ENCODE measurements at regions not wholly inside any gene's neighbourhood (a gene's known extent, or its start where the extent isn't known, plus 50 kb on each side); places are given as distances from the start of the nearest gene placed in this dataset.

DNA sequence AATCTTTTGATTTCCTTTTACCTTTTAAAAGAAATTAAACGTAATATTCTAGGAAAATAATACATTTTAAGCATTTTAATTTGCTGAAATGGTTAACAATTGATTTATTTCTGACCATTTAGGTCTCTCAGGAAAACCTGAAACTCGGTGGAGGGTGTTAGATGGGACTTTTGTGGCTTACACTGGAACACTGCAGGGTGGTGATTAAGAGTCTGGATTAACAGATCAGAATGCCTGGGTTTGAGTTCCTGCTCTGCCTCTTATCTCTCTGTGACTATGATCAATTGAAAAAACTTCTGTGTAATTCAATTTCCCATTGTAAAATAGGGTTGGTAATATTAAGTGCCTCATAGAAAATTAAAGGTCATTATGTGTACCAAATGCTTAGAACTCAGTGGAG is 168.7 kb downstream of the UBE2E3 start:
- DNase-seq (ENCODE audit: low read depth) = no peak

DNA sequence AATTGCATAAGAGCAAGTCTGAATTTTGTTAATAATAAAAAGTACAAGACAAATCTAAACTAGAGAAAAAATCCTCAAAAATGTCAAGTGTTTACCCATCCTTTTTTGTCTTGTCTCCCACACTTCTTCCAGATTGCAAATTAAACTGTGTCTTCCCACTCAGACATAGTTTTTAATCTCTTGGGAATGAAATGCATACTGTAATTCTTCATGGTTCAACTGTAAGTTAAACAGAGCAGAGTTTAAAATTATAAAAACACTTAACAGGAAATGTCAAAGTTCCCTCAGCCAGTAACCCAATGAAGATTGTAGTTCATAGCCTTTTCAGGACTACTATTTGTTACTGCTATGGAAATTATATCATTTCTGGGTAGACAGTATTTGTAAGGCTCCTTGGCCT is 171.8 kb downstream of the UBE2E3 start:
- no peak for DNase-seq (ENCODE audit: low read depth)

DNA sequence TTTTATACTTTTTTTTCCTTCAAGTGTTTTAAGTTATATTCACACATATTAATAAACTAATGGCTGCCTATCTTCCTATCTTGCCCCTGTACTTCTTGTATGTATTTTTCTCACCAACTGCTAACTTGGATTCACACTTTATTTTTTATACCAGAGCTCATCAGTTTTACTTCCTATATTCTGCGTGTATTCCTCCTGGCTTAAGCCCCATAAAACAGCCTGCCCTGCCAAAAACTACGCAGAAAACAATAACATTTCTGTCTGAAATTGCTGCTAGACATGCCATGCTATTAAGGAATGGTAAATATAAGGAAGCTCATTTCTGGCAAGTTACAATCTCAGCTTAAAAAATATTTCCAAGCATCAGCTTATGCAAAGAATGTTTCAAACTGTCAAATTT is 172.3 kb downstream of the UBE2E3 start:
- no peak for DNase-seq (ENCODE audit: low read depth)

DNA sequence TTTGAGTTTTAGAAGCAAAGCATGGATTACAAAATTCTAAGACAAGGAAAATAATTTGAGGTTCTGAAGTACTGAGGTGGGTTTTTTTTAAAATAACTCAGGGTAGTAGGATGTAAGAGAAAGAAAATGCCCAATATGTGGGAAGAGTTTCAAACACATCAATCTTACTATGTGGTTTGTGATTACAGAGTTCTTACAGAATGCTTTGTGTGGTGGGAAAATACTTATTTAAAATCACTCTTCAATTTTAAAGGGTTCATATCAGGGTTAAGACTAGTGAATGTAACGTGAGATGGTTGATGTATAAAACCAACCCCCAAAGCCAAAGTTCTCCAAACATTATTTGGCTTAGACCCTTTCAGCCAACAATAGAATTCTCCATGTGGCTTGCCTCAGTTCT is 173.5 kb downstream of the UBE2E3 start:
- DNase-seq (ENCODE audit: low read depth) = no peak

DNA sequence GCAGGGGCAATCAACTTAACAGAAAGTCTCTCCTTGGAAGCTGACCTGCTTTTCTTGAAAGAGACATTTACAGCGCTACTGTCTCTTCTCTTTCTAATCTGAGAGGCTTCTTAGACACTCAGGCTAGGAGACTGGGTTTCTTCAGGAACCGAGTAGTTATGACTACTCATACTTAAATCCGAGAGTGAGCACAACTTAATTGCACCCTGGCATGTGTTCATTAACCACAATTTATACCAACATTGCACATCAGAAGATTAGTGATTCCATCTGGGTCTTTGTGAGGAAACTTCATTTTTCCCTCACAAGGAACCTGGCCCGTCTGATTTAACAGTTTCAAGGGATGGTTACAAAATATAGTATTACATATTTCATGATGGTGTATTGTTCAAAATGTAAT is 176.9 kb downstream of the UBE2E3 start:
- DNase-seq (ENCODE audit: low read depth) = no peak

DNA sequence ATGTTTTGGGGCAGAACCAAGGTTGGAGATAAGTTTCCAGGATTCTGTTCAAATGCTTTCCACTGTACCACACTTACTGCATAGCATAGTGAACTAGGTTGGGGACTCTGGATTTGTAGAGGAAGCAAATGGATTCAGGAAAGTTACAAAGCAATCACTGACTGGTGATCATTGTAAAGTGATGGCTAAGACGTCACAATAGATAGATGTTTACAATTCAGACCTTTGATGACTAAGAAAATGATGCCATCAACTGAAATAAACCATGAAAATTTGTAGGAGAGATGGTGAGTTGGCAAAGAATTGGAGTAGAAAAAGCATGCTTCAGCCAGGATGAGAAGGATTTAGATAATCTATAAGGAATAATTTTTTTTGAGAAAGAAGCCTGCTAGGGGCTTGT is 178.0 kb downstream of the UBE2E3 start:
- no peak for DNase-seq (ENCODE audit: low read depth)

DNA sequence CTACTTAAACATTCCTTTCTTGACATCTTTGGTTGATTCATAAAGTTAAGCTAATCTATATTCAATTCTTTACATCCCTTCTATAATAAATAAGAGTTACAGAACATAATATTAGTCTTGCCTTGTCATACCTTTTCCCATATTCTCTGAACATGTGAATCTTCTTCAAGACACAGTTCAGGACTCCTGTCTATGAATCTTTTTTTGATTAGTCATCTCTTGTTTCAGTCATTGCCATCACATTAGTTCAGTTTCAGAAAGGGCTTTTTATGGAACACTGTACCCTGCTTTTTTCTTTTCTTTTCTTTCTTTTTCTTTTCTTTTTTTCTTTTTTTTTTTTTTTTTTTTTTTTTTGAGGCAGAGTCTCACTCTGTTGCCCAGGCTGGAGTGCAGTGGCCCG is 181.2 kb downstream of the UBE2E3 start:
- DNase-seq (ENCODE audit: low read depth) = no peak

DNA sequence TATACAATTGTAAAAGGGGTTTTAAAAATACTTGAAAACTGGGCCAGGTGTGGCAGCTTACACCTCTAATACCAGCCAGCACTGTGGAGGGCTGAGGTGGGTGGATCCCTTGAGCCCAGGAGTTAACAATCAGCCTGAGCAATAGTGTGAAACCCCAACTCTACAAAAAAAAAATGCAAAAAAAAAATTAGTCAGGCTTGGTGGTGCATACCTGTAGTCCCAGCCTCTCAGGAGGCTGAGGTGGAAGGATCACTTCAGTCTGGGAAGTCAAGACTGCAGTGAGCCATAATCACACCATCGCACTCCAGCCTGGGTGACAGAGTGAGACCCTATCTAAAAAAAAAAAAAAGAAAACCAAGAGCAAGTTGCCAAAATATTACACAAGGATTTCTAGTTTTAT is 182.7 kb downstream of the UBE2E3 start:
- no peak for DNase-seq (ENCODE audit: low read depth)

DNA sequence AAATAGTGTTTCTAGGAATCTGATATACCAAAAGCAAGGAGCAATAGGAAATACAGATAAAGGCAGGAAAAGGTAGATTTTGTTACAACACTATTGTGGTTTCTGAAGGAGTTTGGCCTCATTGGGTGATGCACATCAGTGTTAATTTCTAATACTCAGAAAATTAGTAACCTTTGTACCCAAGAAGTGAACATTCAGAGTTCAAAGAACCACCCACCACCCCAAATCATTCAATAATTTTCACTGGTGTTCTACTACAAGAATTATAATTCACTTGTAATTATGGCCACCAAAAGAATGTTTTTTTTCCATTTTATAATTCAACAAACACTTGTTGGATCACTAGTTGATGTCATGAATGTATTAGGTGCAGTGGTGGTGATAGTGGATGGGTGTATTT is 183.3 kb downstream of the UBE2E3 start:
- DNase-seq (ENCODE audit: low read depth) = no peak

DNA sequence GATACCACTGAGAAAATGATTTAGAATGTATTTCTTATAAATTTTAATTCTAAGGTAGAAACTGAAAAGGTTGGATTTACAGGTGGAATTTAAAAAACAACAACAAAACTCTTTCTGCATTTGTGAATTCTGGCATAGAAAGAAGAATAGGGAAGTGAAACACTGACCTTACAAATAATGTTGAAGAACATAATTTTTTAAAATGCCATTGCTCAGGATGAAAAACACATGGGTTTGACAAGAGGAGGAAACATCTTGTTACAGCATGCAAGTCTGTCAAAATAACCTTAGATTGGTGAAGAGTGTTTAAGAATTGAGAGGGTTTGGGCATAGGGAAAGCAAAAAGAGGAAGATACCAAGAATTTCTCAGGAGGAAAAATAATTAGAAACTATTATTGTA is 184.3 kb downstream of the UBE2E3 start:
- DNase-seq (ENCODE audit: low read depth) = no peak

DNA sequence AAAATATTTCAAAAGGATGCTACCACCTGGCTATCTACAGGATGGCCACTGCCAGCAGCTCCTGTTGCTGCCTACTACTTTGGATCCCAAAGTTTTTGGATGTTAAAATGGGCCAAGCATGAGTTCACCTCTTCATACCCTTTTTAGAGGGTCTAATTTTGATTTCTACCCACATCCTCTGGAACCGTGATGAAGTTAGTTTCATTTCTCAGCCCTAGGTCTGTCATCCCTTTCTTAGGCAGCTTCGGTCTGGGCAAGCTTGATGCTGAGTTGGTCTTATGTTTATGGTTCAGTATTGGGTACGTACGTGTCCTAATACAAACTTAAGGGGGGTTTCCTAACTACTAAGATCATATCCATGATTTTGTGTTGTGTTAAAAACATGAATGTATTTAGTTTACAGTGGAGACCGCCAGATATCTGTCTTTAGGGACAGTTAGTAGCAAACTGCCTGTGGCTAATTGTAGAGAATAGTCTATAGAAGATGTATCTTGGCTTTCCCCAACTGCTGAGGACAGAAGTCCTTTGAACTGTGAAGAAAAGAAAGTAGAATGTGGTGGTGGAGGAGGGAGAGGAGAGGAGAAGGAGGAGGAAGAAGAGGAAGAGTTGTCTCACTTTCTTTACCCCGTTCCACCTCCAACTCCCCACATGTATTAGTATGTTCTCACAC is 184.9 kb downstream of the UBE2E3 start:
- peak; percentile 17 for DNase-seq (ENCODE audit: low read depth)

DNA sequence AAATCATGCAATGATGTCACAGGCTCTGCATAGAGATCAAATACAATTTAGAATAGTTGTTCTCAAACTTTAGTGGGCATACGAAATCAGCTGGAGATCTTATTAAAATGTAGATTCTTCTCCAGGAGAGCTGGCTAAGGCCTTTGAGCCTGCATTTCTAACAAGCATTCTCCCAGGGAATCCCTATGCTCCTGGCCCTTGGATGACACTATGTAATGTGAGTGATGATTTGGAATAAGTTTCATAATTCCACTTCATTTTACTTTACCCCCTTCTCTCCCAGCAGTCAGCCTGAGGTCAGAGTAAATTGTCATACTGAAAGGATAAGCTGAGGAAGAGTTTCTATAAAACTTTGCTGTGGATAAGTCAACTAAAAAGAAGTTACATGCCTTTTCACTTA is 189.1 kb downstream of the UBE2E3 start:
- no peak for DNase-seq (ENCODE audit: low read depth)

DNA sequence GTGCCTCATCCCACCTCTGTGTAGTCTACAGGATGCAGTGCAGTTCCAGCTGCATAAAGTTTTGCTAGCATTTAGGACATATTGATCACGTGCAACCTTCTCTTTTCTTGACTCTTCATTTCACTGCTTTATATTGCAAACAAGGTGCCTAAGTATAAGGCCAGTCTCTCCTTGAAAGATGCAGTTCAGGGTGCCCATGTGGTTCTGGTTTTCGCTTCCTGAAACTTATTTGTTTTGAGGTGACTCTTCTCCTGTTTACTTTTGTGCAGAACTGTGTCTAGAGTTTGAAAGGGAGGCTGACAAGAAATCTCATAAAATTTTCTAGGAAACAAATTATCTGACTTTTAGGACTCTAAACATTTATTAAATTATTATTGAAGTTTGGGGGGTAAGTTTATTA is 189.9 kb downstream of the UBE2E3 start:
- no peak for DNase-seq (ENCODE audit: low read depth)

DNA sequence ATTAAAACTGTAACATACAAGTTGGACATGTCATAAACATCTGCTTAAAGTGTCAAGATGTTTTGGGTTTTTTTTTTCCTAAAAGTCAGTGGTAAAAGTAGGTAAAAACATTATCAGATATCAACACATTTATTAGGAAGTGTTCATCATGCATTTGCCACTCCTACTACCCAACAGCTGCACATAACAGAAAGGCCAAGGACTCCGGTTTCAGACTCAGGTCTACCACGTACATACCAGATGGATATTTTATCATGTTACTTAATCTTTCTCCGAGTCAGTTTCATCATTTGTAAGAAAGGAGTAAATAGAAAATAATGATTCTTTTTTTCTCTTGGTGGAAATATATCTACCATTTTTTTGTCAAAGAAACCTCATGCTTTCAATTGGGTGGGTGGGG is 192.3 kb downstream of the UBE2E3 start:
- no peak for DNase-seq (ENCODE audit: low read depth)

DNA sequence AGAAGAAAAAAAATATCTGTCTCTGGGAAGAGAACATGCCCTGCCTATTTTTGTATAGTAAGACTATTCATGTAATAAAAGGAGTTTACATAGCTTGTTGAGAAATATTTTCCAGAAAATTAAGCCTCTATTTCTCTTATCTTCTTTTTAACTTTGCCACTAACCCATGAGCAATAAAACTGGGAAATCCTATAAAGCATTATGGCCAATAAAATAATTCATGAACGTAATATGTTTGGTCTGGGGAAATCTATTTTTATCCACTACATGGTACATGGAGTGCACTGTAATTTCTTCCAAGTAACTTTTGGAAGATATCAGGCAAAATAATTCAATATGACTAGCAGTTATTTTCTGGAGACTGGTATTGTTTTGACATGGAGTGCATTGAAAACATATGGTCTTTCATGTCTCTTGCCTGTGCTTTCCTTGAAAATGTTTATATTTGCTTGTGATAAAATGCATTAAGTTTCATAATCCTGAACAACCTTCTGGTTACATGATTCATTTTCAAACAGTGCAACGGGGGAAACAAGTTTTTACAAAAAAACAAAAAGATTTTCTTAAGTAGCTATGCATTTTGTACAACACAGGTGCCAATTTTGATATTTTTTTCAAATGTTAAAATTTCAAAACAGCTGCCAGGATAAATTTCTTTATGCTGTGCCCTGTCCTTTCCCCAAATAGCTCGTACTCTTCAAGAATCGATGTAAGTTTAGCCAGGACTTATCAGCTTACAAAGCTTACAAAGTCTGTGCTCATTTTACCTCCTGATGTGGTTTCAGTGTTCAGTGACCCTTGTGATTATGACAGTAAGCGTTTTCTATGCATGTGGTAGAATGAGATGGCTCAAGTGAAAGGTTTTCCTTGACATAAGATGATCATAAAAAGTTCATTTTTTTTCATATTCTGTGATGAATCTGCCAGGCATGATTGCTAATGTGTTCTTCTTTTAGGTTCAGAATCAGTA is 194.5 kb downstream of the UBE2E3 start:
- DNase-seq (ENCODE audit: low read depth) = no peak

DNA sequence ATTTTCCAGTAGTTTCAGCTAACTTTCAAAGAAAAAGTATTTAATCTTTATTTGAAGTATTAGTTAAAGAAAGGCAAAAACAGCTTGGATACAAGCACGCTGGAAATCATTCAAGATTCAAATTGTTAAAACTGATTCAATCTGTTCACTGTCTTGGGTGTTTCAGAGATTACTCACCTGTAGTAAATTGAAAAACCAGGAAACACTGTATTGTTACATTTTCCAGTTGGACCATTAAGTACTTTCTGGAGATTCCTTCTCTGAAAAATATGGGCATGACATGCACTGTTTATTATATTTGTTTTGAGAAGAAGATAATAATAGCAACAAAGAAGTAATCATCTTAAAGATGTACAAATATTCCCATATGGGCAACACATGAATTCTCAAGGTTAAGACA is 196.1 kb downstream of the UBE2E3 start:
- no peak for DNase-seq (ENCODE audit: low read depth)

DNA sequence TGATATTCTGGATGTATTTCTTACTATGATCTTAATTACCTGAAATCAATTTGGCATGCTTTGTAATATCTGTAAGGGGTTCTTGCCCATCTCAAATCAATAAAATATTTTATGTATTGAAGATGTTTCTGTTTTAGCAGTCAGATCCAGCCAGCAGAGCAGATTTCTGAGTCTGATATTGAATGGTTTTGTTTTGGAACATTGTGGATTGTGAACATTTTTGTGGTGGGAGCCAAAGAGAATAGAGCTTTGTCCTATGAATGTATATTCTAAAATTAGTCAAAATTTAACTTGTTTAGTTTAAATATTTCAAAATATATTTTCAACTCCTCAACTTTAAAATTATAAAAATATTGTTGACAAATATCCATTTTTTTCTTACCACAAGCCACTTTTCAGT is 197.0 kb downstream of the UBE2E3 start:
- no peak for DNase-seq (ENCODE audit: low read depth)

DNA sequence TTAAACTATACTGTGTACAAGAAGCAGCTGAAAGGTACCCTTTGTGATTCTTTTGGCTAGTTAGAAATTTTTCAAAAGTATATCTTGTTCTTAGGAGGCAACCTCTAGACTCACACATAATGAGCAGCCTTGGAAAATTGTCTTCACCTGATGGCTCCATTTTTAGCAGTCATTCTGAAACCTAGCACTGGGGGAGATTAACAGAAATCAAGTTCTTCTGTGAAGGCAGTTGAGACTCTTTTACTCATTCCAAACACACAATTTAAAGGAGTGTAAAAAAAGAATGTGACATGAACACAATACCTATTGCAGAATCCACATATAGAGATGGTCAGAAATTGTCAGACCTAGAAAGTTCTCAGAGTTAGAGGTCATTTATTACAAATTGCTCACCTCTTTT is 197.7 kb downstream of the UBE2E3 start:
- no peak for DNase-seq (ENCODE audit: low read depth)

DNA sequence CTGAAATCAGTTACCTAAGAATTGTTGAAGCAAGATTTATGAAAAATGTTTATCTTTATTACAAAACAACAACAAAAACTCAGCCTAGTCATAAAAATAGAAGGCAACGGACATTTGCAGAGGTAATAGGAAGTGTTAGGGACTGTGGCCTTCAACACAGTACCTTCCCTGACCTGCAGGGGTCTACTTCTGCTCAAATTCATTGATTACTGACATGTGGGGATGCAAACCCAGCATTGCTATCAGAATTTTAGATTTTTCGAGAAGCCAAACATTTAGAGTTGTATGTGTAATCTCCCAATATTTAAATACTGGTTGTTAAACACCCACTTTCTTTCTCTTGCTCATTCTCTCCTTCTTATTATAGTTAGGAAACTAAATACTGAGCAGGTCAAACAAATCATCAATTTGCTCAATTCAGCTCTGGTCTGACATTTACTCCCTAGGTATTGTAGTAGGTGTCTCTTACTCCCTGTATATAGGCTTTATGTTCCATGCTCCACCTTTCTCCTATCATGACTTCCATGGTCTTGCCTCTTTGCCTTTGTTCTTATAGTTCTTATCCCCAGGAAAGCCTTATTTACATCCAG is 198.5 kb downstream of the UBE2E3 start:
- DNase-seq (ENCODE audit: low read depth) = no peak

DNA sequence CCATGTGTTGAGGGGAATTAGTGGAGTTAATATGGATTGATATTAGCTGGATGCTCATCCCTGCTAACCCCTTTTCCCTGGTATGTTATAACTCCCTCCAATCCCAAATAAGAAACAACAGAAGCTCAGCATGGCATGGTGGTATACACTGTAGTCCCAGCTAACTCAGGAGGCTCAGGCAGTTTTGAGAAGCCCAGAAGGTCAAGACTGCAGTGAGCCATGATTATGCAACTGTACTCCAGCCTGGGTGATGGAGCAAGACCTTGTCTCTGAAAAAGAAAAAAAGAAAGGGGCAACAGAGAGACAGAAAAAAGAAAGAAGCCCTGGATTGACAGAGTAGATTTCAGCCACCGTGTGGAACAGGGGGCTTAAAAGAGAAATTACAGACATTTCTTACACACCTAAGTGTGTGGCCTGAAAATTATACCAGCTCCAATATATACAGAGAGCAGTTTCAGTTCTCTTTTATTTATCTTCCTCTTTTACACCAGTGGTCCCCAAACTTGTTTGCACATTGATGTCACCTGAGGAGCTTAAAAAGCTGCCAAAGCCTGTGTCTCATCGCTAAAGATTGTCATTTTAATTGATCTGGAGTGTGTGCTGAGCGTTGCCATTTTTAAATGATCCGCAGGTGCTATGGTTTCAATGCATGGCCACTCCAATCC is 203.6 kb downstream of the UBE2E3 start:
- DNase-seq (ENCODE audit: low read depth) = no peak

DNA sequence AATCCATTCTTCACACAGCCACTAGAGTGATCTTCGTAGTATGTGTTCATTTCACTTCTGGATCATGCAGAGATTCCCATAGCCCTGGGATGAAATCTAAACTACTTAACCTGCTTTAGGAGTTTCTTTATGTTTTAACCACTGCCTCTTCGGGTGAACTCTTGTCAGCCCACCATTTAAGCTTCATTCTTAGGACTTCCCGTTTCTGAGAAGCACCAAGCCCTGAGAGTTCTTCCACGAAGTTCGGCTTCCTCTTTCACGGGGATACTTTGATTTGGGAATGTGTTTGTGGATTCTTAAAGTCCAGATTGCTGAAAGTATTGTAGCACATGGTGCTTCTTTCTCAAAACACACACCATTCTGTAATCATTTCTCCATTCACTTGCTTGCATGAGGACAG is 205.0 kb downstream of the UBE2E3 start:
- no peak for DNase-seq (ENCODE audit: low read depth)

DNA sequence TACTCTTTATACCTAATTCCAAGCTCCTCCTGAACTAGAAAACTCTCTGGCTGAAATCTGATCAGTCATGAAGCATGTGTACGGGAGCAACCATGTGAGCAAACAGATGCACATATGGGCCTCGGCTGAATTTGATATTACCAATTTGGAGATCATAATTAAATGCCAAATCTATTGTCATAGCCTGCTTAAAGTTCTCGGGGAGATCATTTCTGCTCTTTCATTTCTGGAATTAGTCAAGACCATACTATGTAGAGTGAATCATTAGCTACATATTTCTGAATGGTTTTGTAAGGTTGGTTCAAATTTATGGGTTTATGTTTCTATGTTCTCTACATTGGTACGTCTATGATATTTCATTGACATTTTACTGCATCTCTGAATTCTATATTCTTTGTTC is 205.5 kb downstream of the UBE2E3 start:
- no peak for DNase-seq (ENCODE audit: low read depth)

DNA sequence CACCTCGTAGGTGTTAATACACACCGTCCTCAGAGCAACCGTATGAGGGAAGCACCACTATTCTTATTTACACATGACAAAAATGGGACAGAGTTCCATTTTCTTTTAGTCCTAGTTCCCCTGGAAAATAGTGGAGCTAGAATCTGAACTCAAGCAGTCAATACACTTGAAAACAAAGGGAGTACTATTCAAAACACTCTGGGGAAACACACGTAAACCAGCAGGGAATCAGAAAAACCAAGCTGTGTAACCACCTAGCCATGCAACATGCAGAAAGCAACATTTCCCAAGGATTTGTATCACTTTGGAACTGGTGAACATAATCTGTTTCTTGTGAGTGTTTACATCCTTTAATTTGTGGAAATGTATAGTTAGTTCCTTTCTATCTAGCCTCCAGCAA is 208.2 kb downstream of the UBE2E3 start:
- no peak for DNase-seq (ENCODE audit: low read depth)

All from activated gamma-delta T cell treated with anti-CD3 and anti-CD28 coated beads, Interleukin-2, amount 50 U/mL, for 16 hours (primary cell).